ENCODE measurements at regions not wholly inside any gene's neighbourhood (a gene's known extent, or its start where the extent isn't known, plus 50 kb on each side); places are given as distances from the start of the nearest gene placed in this dataset.

DNA sequence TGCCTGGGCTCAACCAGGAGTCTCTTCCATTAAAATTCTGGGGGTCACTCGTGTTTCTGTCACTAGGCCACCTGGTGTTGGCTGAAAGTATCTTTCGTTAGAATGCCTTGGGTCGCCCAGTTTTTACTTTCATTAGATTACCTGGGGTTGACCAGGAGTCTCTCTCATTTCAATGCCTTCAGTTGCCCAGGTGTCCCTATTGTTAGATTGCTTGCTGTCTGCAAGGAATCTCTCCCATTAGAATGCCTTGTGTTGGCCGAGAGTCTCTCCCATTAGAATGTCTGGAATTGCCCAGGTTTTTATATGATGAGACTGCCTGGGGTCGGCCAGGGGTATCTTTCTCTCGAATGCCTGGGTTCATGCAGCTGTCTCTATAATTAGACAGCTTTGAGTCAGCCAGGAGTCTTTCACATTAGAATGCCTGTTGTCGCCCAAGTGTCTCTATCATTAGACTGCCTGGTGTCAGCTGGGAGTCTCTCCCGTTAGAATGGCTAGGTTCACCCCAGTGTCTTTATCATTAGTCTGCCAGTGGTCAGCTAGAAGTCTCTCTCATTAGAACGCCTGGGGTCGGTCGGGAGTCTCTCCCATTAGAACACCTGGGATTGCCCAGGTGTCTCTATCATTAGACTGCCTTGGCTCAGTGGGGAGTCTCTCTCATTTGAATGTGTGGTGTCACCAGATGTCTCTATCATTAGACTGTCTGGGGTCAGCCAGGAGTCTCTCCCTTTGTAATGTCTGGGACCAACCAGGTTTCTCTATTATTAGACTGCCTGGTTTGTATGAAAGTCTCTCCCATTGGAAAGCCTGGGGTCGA is 1446.8 kb downstream of the UQCRFS1 start:
- Histone ChIP-seq H3K36me3 (no peaks in the 10 kb centered on the region), H3K27me3 (no peaks in the 10 kb centered on the region), H3K4me3 (no peak overlapping the region), H3K4me1 (no peaks in the 10 kb centered on the region), H3K27ac (no peak overlapping the region), H3K9me3 (peaks cover 24% of the 10 kb centered on the region)
- intact Hi-C loops (cut with DNase I), result no loop called here
- peak; percentile 46 to 58 for DNase-seq (ENCODE audit: extremely low spot score in 2 of 2)
- no peak for TF ChIP-seq POLR2A (IDR thresholded peaks at IDR 0.05)
- TF ChIP-seq, protein P1, sequence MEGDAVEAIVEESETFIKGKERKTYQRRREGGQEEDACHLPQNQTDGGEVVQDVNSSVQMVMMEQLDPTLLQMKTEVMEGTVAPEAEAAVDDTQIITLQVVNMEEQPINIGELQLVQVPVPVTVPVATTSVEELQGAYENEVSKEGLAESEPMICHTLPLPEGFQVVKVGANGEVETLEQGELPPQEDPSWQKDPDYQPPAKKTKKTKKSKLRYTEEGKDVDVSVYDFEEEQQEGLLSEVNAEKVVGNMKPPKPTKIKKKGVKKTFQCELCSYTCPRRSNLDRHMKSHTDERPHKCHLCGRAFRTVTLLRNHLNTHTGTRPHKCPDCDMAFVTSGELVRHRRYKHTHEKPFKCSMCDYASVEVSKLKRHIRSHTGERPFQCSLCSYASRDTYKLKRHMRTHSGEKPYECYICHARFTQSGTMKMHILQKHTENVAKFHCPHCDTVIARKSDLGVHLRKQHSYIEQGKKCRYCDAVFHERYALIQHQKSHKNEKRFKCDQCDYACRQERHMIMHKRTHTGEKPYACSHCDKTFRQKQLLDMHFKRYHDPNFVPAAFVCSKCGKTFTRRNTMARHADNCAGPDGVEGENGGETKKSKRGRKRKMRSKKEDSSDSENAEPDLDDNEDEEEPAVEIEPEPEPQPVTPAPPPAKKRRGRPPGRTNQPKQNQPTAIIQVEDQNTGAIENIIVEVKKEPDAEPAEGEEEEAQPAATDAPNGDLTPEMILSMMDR (IDR thresholded peaks at IDR 0.05), result no peak
- TF ChIP-seq POLR2AphosphoS5 (IDR thresholded peaks at IDR 0.05; ENCODE audit: insufficient read depth in 1 of 2, low read depth in 1 of 2), result no peak

DNA sequence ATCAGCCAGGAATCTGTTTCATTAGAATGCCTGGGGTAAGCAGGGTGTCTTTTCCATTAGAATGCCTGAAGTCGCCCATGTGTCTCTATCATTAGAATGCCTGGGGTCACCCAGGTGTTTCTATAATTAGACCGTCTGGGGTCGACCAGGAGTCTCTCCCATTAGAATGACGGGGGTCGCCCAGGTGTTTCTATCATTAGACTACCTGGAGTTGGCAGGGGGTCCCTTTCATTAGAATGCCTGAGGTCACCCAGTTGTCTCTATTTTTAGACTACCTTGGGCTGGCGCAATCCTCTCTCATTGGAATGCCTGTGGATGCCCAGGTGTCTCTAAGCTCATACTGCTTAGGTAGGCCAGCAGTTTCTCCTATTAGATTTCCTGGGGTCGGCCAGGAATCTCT is 1447.6 kb downstream of the UQCRFS1 start:
- DNase-seq (ENCODE audit: extremely low spot score in 2 of 2), result no peak
- H3K9me3 ChIP-seq, result peaks cover 24% of the 10 kb centered on the region
- no peak for TF ChIP-seq POLR2A (IDR thresholded peaks at IDR 0.05)
- TF ChIP-seq, protein P1 (IDR thresholded peaks at IDR 0.05), result no peak
- no peak for TF ChIP-seq POLR2AphosphoS5 (IDR thresholded peaks at IDR 0.05; ENCODE audit: insufficient read depth in 1 of 2, low read depth in 1 of 2)
- H3K27me3 ChIP-seq, result no peaks in the 10 kb centered on the region
- H3K27ac ChIP-seq, result no peak overlapping the region
- H3K4me3 ChIP-seq, result no peak overlapping the region
- no peaks in the 10 kb centered on the region for H3K4me1 ChIP-seq
- intact Hi-C loops (cut with DNase I), result no loop called here
- no peaks in the 10 kb centered on the region for H3K36me3 ChIP-seq

- DNase-seq (ENCODE audit: extremely low spot score in 2 of 2), result peak; percentile 44 to 64
- intact Hi-C loops (cut with DNase I), result no loop called here
Measured at GRCh38 chr19:27764186-27764804, 1448.7 kb downstream of the UQCRFS1 start.

GRCh38 chr19:27762933-27763332 is 1450.0 kb downstream of the UQCRFS1 start:
- DNase-seq (ENCODE audit: extremely low spot score in 2 of 2), result no peak
- no peak overlapping the region for H3K4me3 ChIP-seq
- no peaks in the 10 kb centered on the region for H3K4me1 ChIP-seq
- no peaks in the 10 kb centered on the region for H3K36me3 ChIP-seq
- H3K27me3 ChIP-seq, result no peaks in the 10 kb centered on the region
- H3K27ac ChIP-seq, result no peak overlapping the region
- intact Hi-C loops (cut with DNase I), result no loop called here
- TF ChIP-seq, protein P1 (IDR thresholded peaks at IDR 0.05), result no peak
- TF ChIP-seq POLR2AphosphoS5 (IDR thresholded peaks at IDR 0.05; ENCODE audit: insufficient read depth in 1 of 2, low read depth in 1 of 2) (no peak), POLR2A (IDR thresholded peaks at IDR 0.05) (no peak)
- H3K9me3 ChIP-seq, result peaks cover 23% of the 10 kb centered on the region

More at GRCh38 chr19:27764186-27764804, 1448.7 kb downstream of the UQCRFS1 start:
- no peaks in the 10 kb centered on the region for H3K36me3 ChIP-seq
- H3K9me3 ChIP-seq, result peaks cover 24% of the 10 kb centered on the region
- no peak overlapping the region for H3K4me3 ChIP-seq
- H3K27ac ChIP-seq, result no peak overlapping the region
- H3K27me3 ChIP-seq, result no peaks in the 10 kb centered on the region
- TF ChIP-seq POLR2A (IDR thresholded peaks at IDR 0.05) (no peak), POLR2AphosphoS5 (IDR thresholded peaks at IDR 0.05; ENCODE audit: insufficient read depth in 1 of 2, low read depth in 1 of 2) (no peak)
- TF ChIP-seq, protein P1 (IDR thresholded peaks at IDR 0.05), result no peak
- no peaks in the 10 kb centered on the region for H3K4me1 ChIP-seq

- Histone ChIP-seq H3K9me3 (peaks cover 2% of the 10 kb centered on the region), H3K4me1 (no peaks in the 10 kb centered on the region), H3K36me3 (no peaks in the 10 kb centered on the region), H3K4me3 (no peak overlapping the region), H3K27me3 (no peaks in the 10 kb centered on the region), H3K27ac (no peak overlapping the region)
- no peak for DNase-seq (ENCODE audit: extremely low spot score in 2 of 2)
- TF ChIP-seq POLR2A (IDR thresholded peaks at IDR 0.05) (no peak), POLR2AphosphoS5 (IDR thresholded peaks at IDR 0.05; ENCODE audit: insufficient read depth in 1 of 2, low read depth in 1 of 2) (no peak)
- TF ChIP-seq, protein P1 (IDR thresholded peaks at IDR 0.05), result no peak
- intact Hi-C loops (cut with DNase I), result no loop called here
Measured at GRCh38 chr19:27759896-27760295, 1453.1 kb downstream of the UQCRFS1 start.

Measured in vagina (tissue), 2 donors.